Inferior parietal cortex (tissue), 1 donor: ENCODE measurements at regions not wholly inside any gene's neighbourhood (a gene's known extent, or its start where the extent isn't known, plus 50 kb on each side); places are given as distances from the start of the nearest gene placed in this dataset.

ENCODE experiments used
- DNase-seq: peaks from one replicate; pipeline ENCODE4 v3.0.0-alpha.2; 2016; ENCODE audit errors: extremely low spot score

DNA sequence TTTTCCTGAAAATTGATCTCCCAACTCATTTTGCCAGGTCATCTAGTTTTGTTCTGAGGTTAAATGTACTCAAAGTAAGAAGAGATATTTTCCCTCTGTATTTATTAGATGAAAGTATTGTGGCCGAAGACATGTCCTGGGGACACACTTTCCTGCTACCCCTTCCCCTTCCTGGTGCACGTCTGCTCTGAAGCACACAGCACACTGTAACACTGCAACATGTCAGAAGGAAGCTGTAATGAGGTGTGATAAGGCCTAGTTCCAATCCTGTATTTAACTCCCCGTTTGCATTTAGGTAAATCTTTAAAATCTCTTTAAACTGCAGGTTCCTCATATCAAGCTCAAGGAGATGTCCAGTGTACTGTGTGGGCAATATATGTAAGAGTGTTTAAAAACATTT, 99.4 kb downstream of the HDGFL1 start:
- no peak for DNase-seq

DNA sequence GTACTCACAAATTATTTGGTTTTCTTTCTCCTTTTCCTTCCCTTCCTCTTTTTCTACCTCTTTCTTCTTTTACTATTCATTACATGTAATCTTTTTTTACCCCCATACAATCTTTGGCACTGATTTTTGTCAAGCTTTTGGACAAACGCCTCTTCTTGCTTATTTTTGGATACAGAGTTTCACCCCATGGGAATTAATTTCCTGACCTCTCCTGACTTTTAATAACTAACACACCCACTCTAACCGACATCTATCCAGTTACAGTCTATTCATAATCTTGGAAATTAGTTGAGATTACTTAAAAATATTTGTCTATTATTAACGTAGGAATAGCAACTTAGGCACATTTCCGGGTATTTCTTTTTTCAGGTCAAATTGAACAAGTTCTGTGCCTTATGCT, 101.2 kb downstream of the HDGFL1 start:
- no peak for DNase-seq

DNA sequence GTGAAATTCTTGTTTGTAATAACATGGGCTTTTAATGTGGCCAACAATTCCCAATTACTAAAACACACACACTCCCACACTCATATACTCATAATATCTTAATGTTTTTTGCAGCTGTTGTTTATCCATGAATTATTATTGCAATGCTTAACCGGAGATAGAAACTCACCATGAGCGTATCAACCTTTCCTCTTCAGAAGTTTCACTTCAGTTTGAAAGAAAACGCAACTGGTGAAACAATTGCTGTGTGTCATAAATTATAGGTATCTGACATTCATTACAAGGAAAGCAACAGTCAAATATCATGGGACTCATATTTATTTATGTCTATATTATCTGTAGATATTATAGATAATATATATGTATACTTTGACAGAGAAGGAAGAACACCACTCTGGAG, 104.1 kb downstream of the HDGFL1 start:
- no peak for DNase-seq

DNA sequence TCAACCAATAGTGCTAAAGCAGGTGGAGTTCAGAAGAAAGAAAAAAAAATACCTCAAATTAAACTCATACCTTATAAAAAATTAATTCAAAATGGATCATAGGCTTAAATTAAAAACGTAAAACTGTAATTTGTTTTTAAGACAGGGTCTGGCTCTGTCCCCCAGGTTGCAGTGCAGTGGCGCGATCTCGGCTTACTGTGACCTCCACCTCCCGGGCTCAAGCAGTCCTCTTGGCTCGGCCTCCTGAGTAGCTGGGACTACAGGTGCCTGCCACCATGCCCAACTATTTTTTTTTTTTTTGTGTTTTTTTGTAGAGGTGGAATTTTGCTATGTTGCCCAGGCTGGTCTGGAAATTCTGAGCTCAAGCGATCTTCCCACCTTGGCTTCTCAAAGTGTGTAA, 111.6 kb downstream of the HDGFL1 start:
- no peak for DNase-seq

DNA sequence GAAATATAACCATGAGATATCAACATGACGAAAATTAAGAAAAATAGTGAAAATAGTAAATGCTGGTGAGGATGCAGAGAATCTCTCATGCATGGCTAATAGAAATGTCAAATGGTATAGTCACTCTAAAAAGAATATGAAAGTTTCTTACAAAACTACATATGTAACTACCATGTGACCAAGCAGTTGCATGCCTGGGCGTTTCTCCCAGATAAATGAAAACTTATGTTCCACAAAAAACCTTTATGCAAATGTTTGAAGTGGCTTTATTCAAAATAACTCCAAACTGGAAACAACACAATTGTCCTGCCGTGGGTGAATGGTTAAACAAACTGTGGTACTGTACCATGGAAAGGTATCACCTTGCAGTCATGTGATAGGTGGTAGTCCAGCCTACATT, 112.4 kb downstream of the HDGFL1 start:
- DNase-seq = no peak

DNA sequence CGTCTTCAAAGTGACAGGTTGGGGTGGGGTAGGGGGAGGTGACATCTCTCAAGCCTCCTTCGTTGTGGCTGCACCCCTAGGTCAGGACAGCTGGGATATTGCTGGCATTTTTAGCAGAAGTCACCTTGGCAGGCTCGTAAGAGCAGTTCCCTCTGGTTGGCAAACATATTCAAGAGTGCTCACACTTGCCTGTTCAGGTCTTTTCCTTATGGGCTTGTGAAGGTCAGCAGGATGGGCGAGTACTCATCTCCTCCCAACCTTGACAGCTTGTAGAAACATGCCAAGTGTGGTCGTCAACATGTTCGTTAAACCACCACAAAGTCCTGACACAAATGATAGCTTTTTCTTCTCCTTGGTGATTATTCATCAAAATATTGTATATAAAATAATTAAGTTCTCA, 113.6 kb downstream of the HDGFL1 start:
- DNase-seq = no peak

DNA sequence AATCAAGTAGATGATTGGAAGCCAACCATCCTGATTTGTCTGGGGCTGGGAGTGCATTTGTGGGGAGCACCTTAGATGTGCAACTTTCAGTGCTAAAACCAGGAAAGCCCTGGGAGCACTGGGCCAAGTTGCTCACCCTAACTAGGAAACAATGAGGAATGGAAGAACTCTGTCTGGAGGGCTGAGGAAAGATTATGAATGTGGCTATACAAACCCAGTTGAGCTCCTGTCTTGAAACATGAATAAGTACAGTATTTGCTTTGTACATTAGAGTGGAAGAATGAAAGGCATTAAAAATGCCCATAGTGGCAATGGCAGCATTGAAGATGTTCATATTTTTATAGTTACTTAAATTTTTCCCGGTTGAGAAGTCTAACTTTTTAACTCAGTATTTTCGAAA, 121.1 kb downstream of the HDGFL1 start:
- DNase-seq = no peak

DNA sequence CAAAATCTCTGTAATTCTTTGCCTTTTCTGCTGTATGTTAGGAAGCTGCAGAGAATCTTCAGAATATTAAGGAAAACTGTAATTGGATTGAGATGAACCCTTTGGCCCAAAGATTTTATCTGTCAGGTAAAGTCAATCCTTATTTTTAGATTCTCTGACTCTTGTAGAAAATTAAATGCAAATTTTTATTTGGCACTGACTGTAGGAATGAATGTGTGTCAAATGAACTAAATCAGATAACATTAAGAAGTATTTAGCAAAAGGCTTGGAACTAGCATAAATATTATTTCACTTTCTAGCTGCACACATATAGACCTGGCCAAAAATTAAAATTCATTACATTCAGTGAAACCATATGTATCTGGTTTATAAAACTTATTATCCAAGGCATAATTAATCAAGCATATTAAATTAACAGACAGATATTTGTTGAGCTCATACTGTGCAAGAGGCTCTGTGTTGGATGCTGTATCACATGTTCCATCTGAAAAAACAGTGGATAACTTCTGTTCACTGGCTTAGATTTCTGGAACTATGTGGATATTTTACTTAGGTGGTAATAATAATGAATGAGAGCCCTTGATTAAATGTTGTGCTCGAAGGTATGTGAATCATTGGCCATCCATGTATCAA, 124.8 kb downstream of the HDGFL1 start:
- no peak for DNase-seq

DNA sequence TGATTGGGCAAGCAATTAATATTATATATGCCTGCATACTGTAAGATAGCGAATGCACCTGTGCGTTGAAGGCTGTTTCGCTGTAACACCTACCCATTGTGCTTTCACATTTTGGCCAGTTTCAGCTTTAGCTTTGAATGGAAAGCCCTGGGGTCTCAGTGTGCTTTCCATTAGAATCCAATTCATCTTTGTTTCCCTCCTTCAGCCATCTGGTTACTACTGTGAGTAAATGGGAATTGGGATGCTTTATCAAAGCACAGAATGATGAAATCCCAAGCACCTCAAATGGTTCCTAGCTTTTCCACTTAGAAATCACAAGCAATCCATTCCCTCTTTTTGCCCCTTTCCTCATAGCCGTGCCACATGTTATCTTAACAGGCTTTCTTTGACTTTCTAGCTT, 127.1 kb downstream of the HDGFL1 start:
- no peak for DNase-seq

DNA sequence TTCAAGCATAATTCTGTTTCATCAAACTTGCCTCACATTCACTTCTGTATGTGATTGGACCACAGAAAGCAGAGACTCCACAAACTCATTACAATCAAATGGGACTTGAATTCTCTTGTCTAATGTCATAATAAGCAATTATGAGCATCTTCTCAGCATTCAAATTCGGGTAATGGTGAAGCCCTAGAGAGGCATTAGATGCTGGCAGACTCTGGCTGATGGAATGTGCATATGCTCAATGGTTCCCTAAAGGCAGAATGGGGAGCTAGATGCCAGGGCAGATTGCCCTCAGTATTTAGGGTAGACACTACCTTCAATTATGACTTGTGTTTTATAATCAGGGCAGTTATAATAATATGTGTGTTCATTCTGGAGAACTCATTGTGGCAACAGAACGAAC, 127.9 kb downstream of the HDGFL1 start:
- DNase-seq = no peak

DNA sequence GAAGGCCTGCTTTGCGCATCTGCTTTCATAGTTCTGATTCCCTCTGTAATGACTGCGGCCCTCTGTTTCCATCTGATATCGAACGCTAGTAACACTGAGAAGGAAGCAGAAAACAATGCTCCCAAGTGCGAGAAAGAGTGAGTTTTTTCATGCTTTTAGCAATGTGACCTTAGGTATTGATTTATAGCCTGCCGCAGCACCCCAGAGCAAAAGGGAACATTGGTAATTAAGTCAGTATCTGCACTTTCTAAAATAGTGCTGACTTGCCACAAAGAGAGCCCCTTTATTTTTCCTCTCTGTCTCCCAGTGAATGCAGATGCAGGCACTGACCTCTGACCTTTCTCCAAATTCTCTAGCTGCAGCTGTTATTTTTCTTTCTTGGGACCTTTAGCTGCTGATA, 129.8 kb downstream of the HDGFL1 start:
- no peak for DNase-seq

DNA sequence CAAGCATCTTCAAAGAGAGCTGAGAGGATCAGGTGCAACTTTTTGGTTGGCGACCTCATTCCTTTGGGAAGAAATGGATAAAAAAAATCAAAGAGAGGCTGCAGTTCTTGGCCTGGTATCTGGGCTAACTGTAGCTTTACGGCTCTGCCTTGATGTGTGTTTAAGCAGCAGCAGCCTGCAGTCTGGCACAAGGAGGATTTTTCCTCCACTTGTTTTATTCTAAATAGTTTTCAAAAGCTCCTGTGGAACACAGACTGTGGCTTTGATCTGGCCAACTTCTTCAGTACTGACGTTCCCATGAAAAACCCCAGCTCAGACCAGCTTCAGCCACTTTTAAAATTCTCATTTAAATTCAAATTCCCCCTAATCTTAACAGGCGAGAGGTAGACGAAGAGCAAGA, 137.3 kb downstream of the HDGFL1 start:
- DNase-seq = no peak

DNA sequence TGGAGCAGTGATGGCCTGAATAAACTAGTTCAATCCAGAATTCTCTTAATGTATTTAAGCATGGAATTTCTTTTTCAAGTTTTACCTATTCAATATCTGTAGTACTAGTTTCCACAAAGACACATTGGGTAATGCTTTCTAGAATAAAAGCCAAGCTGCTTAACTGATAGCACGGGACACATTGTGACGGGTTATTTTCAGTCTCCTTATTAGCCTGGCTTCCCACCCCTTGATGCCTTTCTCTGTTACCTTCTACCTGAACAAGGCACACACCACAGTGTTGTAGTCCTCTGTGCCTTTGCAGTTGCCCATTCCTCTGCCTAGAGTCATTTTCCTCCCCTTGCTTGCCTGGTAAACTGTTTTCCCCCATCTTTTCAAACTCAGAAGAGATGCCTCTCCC, 139.1 kb downstream of the HDGFL1 start:
- DNase-seq = no peak

DNA sequence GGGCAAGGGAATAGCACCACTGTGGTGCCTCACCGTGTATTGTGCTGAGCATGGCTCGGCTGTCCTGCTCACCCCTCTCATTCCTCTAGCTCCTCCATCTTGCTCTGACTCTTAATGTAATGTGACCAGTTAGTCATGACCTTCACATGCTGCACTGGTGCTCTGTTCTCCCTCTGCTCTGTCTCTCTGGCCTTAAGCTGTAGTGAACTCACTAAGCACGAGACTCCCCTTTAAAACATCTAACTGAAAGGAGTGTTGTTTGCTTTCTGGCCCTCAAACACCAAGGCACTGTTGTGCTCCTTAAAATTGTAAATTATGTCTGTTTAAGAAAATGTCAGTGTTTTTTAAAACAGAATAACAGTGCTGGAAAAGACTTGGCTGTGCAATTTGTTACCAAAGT, 140.4 kb downstream of the HDGFL1 start:
- no peak for DNase-seq

DNA sequence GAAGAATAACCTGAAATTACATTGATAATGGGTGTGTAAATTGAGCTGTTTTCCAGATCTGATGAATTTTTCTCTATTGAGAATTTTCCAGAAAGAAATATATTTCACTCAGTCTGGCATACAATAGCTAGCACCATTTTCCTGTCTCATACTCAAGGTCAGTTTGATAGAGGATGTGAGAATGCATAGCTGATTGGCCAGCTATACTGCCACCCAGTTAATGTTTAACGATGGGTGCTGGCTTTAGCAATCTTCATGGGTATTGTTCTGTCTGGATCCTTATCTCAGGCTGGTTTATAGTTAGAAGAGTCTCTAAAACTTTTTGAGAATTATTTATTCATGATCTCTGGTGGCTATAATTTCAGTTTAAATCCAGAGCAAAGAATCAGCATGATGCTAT, 147.4 kb downstream of the HDGFL1 start:
- DNase-seq = no peak

DNA sequence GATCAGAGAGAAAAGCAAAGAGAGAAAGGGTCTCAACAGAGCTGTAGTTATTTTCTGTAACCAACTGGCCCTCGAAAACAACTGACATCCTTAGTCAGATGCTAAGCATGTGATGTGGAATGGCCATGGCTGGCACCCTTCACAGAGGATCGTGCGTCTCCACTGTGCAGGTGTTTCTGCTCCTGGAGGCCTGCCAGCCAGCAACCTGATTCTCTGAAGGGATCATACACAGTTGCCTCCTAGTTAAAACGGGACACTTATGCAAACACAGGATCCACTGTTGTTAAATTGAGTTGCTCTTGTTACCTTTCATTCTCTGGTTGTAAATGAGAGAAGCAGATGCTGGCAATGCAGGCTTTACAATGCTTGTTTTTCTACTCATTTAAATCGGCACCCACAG, 148.5 kb downstream of the HDGFL1 start:
- no peak for DNase-seq

DNA sequence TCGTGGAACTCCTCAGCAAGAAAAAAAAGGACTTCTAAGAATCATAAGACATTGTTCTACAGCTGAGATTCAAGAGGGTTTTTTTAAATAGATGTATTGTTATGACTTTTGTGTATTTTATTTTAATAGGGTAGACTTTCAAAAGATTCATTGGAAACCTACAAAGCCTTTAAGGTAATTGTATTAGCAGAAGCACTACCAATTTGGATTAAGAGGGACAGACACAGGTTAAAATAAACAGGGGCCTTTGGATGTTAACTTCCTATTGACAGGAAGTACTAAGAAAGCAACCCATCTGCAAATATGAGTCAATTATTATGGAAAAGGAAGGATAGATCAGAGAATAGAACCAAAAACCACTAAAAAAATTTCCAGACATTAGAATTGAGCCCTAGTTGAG, 153.5 kb downstream of the HDGFL1 start:
- DNase-seq = no peak

DNA sequence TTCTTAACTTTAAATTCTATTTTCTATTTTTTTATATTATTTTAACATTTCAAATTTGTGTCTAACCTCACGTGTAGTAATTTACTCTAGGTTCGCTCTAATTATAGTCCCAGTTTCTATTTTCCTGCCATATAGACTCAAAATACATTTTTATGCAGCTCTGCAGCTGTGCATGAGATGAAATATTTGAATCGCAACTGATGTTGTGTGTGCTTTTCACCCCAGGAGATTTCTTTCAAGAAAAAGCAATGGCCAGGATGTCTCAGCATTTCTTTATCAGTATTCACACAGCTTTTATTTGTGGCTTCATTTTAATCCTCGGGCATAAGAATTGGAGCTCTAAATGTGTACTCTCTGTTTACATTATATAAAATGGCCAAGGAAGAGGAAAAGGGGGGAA, 157.6 kb downstream of the HDGFL1 start:
- no peak for DNase-seq

DNA sequence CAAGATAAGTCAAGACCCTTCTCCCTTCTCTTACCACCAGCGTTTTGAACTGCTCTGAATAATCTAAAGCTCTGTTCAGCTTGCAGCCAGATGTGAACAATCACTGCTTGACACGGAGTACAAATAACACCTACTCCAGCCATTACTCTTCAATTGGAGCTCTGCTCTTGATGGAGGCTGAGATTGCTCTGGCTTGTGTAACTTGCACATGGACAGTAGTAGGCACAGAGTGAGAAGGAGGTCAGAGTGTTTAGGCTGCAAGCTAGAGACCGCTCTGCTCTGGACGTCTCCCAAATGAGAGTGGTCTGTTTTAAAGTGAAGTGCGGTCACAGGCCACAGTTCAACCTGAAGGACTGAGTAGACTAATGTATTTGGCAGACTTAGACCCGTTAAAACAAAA, 158.3 kb downstream of the HDGFL1 start:
- DNase-seq = no peak

DNA sequence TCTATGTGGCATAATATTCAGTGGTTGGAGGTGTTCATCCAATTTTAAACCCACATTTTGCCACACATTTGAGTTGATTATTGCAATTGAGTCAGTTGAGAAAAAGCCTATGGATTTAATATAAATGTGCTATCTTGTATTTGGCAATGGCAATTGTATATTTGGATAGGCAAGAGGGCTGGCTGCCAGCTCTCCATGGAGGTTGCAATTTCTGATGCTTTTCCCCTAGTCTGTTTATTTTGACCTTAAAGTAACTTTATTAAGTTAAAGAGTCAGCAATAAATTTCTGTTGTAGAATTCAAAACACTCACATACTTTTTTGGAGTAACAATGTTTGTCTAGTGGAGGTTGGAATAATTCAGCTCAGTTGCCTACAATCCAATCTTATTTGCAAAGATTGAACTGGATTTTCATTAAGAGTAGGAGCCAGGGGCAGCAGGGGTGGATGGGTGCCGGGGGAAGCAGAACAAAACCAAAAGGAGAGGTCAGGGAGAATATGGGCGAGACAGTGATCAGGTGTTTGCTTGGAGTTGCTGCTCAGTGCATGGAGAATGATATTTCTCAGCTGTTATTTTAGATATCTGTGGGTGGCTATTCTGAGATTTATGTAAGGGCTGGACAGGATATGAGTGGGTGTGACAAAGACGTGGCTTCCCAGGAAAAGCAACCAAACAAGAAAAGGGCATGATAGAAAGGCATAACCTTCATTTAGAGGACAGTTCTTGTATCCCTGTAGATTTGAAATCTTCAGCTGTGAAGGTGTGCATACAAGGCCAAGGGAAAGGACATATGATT, 163.0 kb downstream of the HDGFL1 start:
- DNase-seq = no peak

DNA sequence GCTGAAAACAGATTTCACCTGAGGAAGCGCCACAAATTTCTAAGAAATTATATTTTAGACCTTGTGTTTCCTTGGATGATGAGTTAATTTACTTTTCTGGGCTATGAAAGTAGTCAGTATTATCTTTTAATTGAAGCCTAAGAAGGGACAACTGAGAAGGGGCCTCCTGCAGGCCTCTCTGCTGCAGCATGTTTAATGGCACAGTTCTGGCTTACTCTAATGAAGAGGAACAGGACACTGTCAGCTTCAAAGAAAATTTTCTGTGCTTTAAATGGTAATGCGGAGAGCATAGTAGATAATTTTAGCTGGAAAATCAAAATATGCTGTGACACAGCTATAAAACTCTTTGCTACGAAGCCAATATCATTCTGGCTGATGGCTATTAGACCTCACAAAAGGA, 167.4 kb downstream of the HDGFL1 start:
- DNase-seq = no peak

DNA sequence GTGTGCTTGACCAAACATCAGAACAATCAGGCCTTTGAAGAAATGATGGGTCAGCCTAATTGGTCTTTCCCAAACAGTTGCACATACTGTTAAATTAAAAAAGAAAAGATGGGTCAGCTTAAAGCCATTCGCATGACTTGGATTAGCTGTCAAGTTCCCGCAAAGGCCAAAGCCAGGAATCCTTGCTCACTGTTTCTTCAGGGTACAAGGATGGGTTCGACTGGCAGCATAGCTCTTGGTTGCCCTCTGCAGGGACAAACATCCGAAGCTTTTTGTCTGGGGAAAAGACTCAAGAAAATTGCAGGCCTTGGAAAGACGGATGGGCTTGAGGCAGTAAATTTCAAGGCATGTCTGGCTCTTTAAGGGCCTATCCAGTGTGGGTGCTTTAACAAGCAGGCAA, 168.0 kb downstream of the HDGFL1 start:
- peak; percentile 70 for DNase-seq

DNA sequence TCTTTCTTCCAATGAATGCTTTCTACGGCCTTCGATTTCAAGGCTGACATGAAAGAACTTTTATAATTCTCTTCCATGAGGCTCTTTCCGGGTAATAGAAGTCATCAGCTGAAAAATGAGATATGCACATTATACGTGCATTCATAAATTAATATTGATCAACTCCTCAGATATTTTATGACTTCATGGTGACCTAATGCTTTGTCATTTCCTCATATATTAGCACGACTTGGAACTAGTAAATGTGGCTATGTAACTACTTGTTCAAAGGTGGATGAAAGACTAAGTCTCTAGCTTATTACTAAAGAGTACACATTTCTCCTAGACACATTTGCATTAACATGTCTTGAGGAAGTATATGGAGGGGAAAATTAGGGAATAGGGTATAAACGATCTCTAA, 168.8 kb downstream of the HDGFL1 start:
- no peak for DNase-seq

DNA sequence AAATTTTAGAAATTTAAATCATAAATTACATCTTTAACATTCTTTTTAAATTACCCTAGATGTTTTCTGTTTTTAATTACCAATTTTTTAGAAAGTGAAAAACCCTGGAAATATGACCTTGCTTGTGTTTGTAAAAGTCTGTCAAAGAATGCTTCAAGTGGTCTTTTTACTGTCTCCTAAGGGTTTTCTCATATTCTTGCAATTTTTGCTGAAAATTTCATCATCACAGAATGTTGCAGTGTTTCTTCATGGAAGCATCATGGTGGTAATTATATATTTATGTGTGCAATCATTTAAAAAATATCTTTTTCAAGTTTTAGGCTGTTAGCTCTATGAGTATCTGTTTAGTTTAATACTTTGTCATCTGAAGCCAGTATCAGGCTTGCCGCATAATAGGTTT, 178.2 kb downstream of the HDGFL1 start:
- DNase-seq = no peak
